GM18505 (cell line): ENCODE measurements at regions not wholly inside any gene's neighbourhood (a gene's known extent, or its start where the extent isn't known, plus 50 kb on each side); places are given as distances from the start of the nearest gene placed in this dataset.

ENCODE experiments used
- ATAC-seq: cut with Tn5 transposase; IDR thresholded peaks from one replicate; pipeline ENCODE4 v1.9.1; 2021; ENCODE audit not compliant: unreplicated experiment
- POLR2A ChIP-seq: IDR thresholded peaks from 4 replicates; pipeline ENCODE4 v1.6.1; 2011; ENCODE audit warnings: borderline replicate concordance; ENCODE audit not compliant: insufficient read depth, insufficient read length; ENCODE audit errors: extremely low read depth

GRCh38 chr14:61994589-61994988, 232.4 kb downstream of the SNAPC1 start:
- ATAC-seq = no peak

GRCh38 chr14:61996753-61997152, 234.5 kb downstream of the SNAPC1 start:
- no peak for TF ChIP-seq POLR2A
- no peak for ATAC-seq

More at GRCh38 chr14:61994589-61994988, 232.4 kb downstream of the SNAPC1 start:
- TF ChIP-seq POLR2A = no peak

GRCh38 chr14:61997161-61997560, 234.9 kb downstream of the SNAPC1 start:
- ATAC-seq = no peak

GRCh38 chr14:62001963-62002362, 239.7 kb downstream of the SNAPC1 start:
- no peak for ATAC-seq
- TF ChIP-seq POLR2A = no peak

More at GRCh38 chr14:61997161-61997560, 234.9 kb downstream of the SNAPC1 start:
- no peak for TF ChIP-seq POLR2A

- no peak for TF ChIP-seq POLR2A
- ATAC-seq = no peak
Observed at GRCh38 chr14:62002642-62003041, 240.4 kb downstream of the SNAPC1 start.

GRCh38 chr14:62003701-62004100, 241.5 kb downstream of the SNAPC1 start:
- TF ChIP-seq POLR2A = no peak
- no peak for ATAC-seq

- ATAC-seq = no peak
- no peak for TF ChIP-seq POLR2A
Observed at GRCh38 chr14:62006116-62006731, 244.0 kb downstream of the SNAPC1 start.

GRCh38 chr14:62015243-62015642, 253.0 kb downstream of the SNAPC1 start:
- no peak for ATAC-seq
- TF ChIP-seq POLR2A = no peak

- TF ChIP-seq POLR2A = no peak
- ATAC-seq = peak; percentile 58
Observed at GRCh38 chr14:62015945-62016344, 253.7 kb downstream of the SNAPC1 start.

- no peak for ATAC-seq
- TF ChIP-seq POLR2A = no peak
Observed at GRCh38 chr14:62017651-62018230, 255.5 kb downstream of the SNAPC1 start.

- no peak for TF ChIP-seq POLR2A
- no peak for ATAC-seq
Observed at GRCh38 chr14:62018606-62019005, 256.4 kb downstream of the SNAPC1 start.

GRCh38 chr14:62027958-62028357, 265.7 kb downstream of the SNAPC1 start:
- TF ChIP-seq POLR2A = no peak
- ATAC-seq = no peak

- TF ChIP-seq POLR2A = no peak
- peak; percentile 66 for ATAC-seq
Observed at GRCh38 chr14:62029569-62029924, 267.3 kb downstream of the SNAPC1 start.

- no peak for TF ChIP-seq POLR2A
- ATAC-seq = no peak
Observed at GRCh38 chr14:62030387-62030786, 268.2 kb downstream of the SNAPC1 start.
